ENCODE measurements at regions not wholly inside any gene's neighbourhood (a gene's known extent, or its start where the extent isn't known, plus 50 kb on each side); places are given as distances from the start of the nearest gene placed in this dataset.

GRCh38 chr14:96987771-96988170 lies 190.6 kb downstream of the VRK1 start:
- TF ChIP-seq SPI1 (IDR thresholded peaks at IDR 0.05; ENCODE audit: low read depth, low read length) (no peak), POLR2AphosphoS5 (IDR thresholded peaks at IDR 0.05; ENCODE audit: low read depth, low read length) (no peak), POLR2A (IDR thresholded peaks at IDR 0.05; ENCODE audit: low read depth, low read length) (no peak), TAF1 (IDR thresholded peaks at IDR 0.05; ENCODE audit: low read depth, low read length) (no peak), PAX5 (IDR thresholded peaks at IDR 0.05; ENCODE audit: insufficient read depth, low read length, severe bottlenecking) (no peak)

All from GM12891 (cell line).